Fibroblast of pulmonary artery (primary cell): ENCODE measurements at regions not wholly inside any gene's neighbourhood (a gene's known extent, or its start where the extent isn't known, plus 50 kb on each side); places are given as distances from the start of the nearest gene placed in this dataset.

Source experiments
- DNase-seq: peaks from one replicate; pipeline ENCODE4 v3.0.0-alpha.2; 2010; ENCODE audit warnings: low read depth
- H3K4me3 ChIP-seq: replicated peaks from 2 replicates; pipeline ENCODE4 v1.5.1; 2011; ENCODE audit warnings: low read depth, mild to moderate bottlenecking, control low read depth, low read length, moderate library complexity
- CTCF ChIP-seq: IDR thresholded peaks from 2 replicates; pipeline ENCODE4 v1.5.1; 2011; ENCODE audit warnings: mild to moderate bottlenecking, control low read depth, low read length, inconsistent platforms; ENCODE audit errors: missing control alignments

DNA sequence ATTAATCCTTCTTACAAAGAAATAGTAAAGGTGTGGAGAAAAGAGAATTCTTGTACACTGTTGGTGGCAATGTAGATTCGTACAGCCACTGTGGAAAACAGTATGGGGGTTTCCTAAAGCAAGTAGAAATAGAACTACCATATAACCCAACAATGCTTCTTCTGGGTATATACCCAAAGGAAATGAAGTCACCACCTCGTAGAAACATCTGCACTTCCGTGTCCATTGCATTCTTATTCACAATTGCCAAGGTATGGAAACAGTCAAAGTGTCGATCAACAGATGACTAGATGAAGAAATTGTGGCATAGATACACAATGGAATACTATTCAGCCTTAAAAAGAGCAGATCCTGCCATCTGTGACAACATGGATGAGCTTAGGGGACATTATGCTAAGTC lies 93.4 kb upstream of the TGIF1 start:
- TF ChIP-seq CTCF = no peak
- H3K4me3 ChIP-seq = no peak overlapping the region
- no peak for DNase-seq

GRCh38 chr18:3357516-3357915 lies 92.5 kb upstream of the TGIF1 start:
- no peak for DNase-seq
- H3K4me3 ChIP-seq = no peak overlapping the region
- TF ChIP-seq CTCF = no peak

DNA sequence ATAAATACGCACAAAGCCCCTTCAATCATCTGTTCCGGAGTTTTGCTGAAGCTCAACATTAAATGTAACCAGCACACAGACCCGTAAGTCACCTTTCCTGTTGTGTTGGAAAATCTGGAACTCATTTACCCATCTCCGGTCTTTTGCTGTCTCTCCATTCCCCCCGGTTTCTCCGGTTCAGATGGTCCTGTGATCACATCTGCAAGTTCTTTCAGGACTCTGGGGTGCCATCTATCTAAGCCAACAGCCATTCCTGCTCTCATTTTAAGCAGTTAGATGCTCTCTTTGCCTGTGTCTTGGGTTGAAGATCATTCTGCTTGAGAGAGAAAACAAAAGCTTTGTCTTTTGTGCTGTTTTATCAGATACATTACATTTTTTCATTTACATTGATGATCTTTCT lies 91.7 kb upstream of the TGIF1 start:
- no peak for DNase-seq

DNA sequence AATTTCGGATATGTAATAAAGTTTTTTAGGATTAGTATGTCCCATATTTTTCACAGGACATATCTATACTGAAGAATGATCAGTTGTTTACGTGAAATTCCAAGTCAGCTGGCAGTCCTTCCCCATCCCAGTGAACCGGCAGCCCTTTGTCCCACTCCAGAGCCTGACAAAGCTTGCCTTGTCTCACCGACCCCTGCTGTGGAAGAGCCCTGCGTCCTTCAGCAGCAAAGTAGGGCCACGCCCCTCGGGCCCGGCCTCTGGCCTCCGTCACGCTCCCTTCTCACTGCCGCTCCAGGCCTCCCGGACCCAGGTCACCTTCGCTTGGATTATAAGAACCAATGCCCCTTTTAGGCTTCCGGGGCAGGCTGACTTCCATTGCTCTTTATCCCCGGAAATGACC lies 89.8 kb upstream of the TGIF1 start:
- no peak for TF ChIP-seq CTCF
- H3K4me3 ChIP-seq = no peak overlapping the region
- DNase-seq = no peak

More for the DNA sequence above, 91.7 kb upstream of the TGIF1 start:
- no peak for TF ChIP-seq CTCF
- H3K4me3 ChIP-seq = no peak overlapping the region

DNA sequence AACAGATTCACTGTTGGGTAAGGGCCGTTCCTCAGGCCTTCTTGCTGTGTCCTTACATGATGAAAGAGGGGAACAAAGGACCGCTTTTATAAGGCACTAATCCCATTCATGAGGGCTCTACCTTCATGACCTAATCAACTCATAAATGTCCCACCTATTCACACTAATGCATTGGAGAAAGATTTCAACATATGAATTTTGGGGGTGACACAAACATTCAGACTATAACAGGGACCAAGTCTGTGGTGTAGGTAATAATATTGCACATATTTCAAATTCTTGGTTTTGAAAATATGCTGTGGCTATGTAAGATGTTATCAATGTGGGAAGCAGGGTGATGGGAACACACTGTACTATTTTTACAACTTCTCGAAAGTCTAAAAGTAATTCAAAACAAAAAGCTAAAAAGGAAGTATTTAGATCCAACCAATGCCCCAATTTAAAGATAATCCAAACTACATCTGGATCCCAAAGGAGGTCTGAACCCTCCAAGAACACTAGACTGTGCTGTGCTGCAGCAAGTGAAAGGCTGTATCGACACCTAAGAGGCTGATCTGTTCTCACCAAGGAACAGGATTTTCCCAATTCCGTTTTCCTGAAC lies 82.4 kb upstream of the TGIF1 start:
- DNase-seq = peak; percentile 78
- no peak for TF ChIP-seq CTCF
- H3K4me3 ChIP-seq = no peak overlapping the region

DNA sequence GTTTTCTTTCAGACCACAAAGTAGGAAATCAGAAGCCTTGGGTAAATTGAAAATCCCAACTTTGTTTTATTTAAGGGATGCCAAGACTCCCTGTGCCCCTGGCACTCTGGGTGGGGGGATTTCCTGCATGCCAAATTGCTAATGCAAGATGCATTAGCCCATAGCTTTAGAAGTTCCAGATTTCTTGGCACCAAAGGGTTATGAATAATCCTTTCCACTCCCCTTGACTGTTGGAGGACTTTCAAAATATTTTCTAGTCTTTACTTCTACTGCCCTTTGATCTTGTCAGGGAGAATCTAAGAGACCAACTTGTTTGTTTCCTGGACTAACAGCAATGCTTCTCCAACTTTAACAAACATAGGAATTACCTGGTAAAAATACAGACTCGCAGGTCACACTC lies 81.8 kb upstream of the TGIF1 start:
- TF ChIP-seq CTCF = no peak

DNA sequence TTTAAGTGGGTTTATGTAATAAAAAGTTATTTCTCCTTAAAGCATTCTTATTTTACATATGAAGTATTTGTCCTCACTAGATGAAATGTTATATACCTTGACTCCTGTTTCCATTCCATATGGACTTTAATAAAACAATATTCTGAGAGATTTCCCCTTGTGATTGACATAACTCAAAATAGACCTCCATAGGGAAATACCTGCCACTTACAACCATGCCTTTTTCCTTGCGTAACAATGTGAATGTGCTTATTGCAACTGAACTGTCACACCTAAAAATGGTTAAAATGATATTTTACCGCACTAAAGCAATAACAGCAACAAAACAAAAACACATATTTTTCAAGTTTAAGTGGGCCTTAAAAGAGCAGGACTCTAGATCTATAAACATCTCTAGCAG lies 70.3 kb upstream of the TGIF1 start:
- no peak for TF ChIP-seq CTCF
- no peak for DNase-seq
- H3K4me3 ChIP-seq = no peak overlapping the region

More for the DNA sequence above, 81.8 kb upstream of the TGIF1 start:
- DNase-seq = peak; percentile 89
- H3K4me3 ChIP-seq = no peak overlapping the region
